DMS79 (cell line): ENCODE measurements at regions not wholly inside any gene's neighbourhood (a gene's known extent, or its start where the extent isn't known, plus 50 kb on each side); places are given as distances from the start of the nearest gene placed in this dataset.
"Not testable (repeated sequence)": the region's sequence is repeated elsewhere in the genome, so short reads cannot be mapped to it uniquely, and the experiment has no call there.

Experiments used
- DNase-seq: peaks from one replicate; lab custom pipeline; 2025; lab: John Stamatoyannopoulos, UW

- DNase-seq: no peak
Measured at GRCh38 chr20:19026121-19026878, 186.1 kb upstream of the SLC24A3 start.

GRCh38 chr20:19026901-19027644 is 185.4 kb upstream of the SLC24A3 start:
- no peak for DNase-seq

GRCh38 chr20:19027971-19028370 is 184.5 kb upstream of the SLC24A3 start:
- no peak for DNase-seq

GRCh38 chr20:19041787-19042186 is 170.7 kb upstream of the SLC24A3 start:
- DNase-seq: no peak

- no peak for DNase-seq
Measured at GRCh38 chr20:19045371-19045770, 167.1 kb upstream of the SLC24A3 start.

GRCh38 chr20:19047040-19047950 is 165.1 kb upstream of the SLC24A3 start:
- peak; percentile 20 for DNase-seq

GRCh38 chr20:19047951-19048296 is 164.5 kb upstream of the SLC24A3 start:
- no peak for DNase-seq

GRCh38 chr20:19048995-19049501 is 163.4 kb upstream of the SLC24A3 start:
- DNase-seq: no peak

GRCh38 chr20:19049514-19049913 is 162.9 kb upstream of the SLC24A3 start:
- DNase-seq: no peak

- DNase-seq: no peak
Measured at GRCh38 chr20:19056909-19057308, 155.5 kb upstream of the SLC24A3 start.

GRCh38 chr20:19064788-19065187 is 147.7 kb upstream of the SLC24A3 start:
- DNase-seq: not testable (repeated sequence)

GRCh38 chr20:19067986-19068385 is 144.5 kb upstream of the SLC24A3 start:
- DNase-seq: no peak

GRCh38 chr20:19070026-19070425 is 142.4 kb upstream of the SLC24A3 start:
- DNase-seq: no peak

- DNase-seq: peak; percentile 42
Measured at GRCh38 chr20:19070681-19071445, 141.6 kb upstream of the SLC24A3 start.

GRCh38 chr20:19071446-19071725 is 141.1 kb upstream of the SLC24A3 start:
- DNase-seq: no peak

GRCh38 chr20:19071902-19072498 is 140.4 kb upstream of the SLC24A3 start:
- DNase-seq: no peak

GRCh38 chr20:19072988-19073387 is 139.5 kb upstream of the SLC24A3 start:
- DNase-seq: no peak

- DNase-seq: no peak
Measured at GRCh38 chr20:19073584-19074218, 138.7 kb upstream of the SLC24A3 start.

GRCh38 chr20:19074356-19074755 is 138.1 kb upstream of the SLC24A3 start:
- DNase-seq: no peak

GRCh38 chr20:19074828-19075516 is 137.5 kb upstream of the SLC24A3 start:
- DNase-seq: no peak
